OCI-LY3 (cell line): ENCODE measurements at regions not wholly inside any gene's neighbourhood (a gene's known extent, or its start where the extent isn't known, plus 50 kb on each side); places are given as distances from the start of the nearest gene placed in this dataset.

Experiments used
- H2AFZ ChIP-seq: fragments of 200-600, 300-600 bp; shearing (Covaris generic); 2 replicates; pipeline ENCODE4 v1.6.0; 2014; ENCODE audit warnings: antibody characterized with exemption, low read depth, low read length
- H3K27ac ChIP-seq: fragments of 200-600, 300-600 bp; sonication (generic); 2 replicates; pipeline ENCODE4 v1.5.1; 2014; ENCODE audit warnings: mild to moderate bottlenecking, low read length, moderate library complexity, mixed read lengths
- H3K27me3 ChIP-seq: fragments of 200-600, 300-600 bp; sonication (generic); 2 replicates; pipeline ENCODE4 v1.6.1; 2014; ENCODE audit warnings: low read depth, low read length, mixed read lengths
- H3K36me3 ChIP-seq: fragments of 200-600, 300-600 bp; sonication (generic); replicated peaks from 2 replicates; pipeline ENCODE3; 2014; ENCODE audit warnings: low read depth, low read length, mixed read lengths
- H3K4me1 ChIP-seq: fragments of 300-600, 200-600 bp; sonication (generic); 2 replicates; pipeline ENCODE4 v1.6.1; 2014; ENCODE audit warnings: low read length, mixed read lengths
- H3K4me2 ChIP-seq: fragments of 200-600, 300-600 bp; sonication (generic); 2 replicates; pipeline ENCODE4 v1.6.1; 2014; ENCODE audit warnings: low read length, mixed read lengths
- H3K4me3 ChIP-seq: fragments of 300-600, 200-600 bp; sonication (generic); 2 replicates; pipeline ENCODE4 v1.5.1; 2014; ENCODE audit warnings: antibody characterized with exemption, mild to moderate bottlenecking, low read length, moderate library complexity
- H3K79me2 ChIP-seq: fragments of 300-600, 200-600 bp; shearing (Covaris generic); 2 replicates; pipeline ENCODE4 v1.6.1; 2014; ENCODE audit warnings: mild to moderate bottlenecking, low read length, mixed read lengths
- H3K9ac ChIP-seq: fragments of 300-600, 200-600 bp; shearing (Covaris generic); 2 replicates; pipeline ENCODE4 v1.6.0; 2014; ENCODE audit warnings: mild to moderate bottlenecking, low read length, moderate library complexity
- H3K9me3 ChIP-seq: fragments of 200-600, 300-600 bp; shearing (Covaris generic); 2 replicates; pipeline ENCODE4 v1.6.1; 2014; ENCODE audit warnings: low read length, mixed read lengths; ENCODE audit not compliant: insufficient read depth
- H4K20me1 ChIP-seq: fragments of 200-600, 300-600 bp; sonication (generic); 2 replicates; pipeline ENCODE4 v1.6.1; 2016; ENCODE audit warnings: low read length, mixed read lengths; ENCODE audit not compliant: insufficient read depth
- EZH2phosphoT487 ChIP-seq: fragments of 200-600 bp; shearing (Covaris generic); IDR thresholded peaks from 2 replicates; pipeline ENCODE4 v1.6.1; 2018; ENCODE audit warnings: antibody characterized with exemption, mixed run types, low read depth
- TF ChIP-seq, protein P1 (sequence below): fragments of 200-600, 300-600 bp; sonication (generic); IDR thresholded peaks from 2 replicates; pipeline ENCODE4 v1.5.1; 2014; ENCODE audit warnings: antibody characterized with exemption, low read length, low read depth

GRCh38 chr6:115612216-115612615 lies 448.5 kb downstream of the FRK start:
- Histone ChIP-seq H3K36me3 (no peaks in the 10 kb centered on the region), H4K20me1 (no peaks in the 10 kb centered on the region), H3K9ac (no peak overlapping the region), H3K27me3 (no peaks in the 10 kb centered on the region), H2AFZ (no peak overlapping the region), H3K79me2 (no peaks in the 10 kb centered on the region), H3K4me2 (no peak overlapping the region), H3K27ac (no peak overlapping the region), H3K4me3 (no peak overlapping the region), H3K9me3 (no peaks in the 10 kb centered on the region), H3K4me1 (no peaks in the 10 kb centered on the region)
- no peak for TF ChIP-seq EZH2phosphoT487
- TF ChIP-seq, protein P1, sequence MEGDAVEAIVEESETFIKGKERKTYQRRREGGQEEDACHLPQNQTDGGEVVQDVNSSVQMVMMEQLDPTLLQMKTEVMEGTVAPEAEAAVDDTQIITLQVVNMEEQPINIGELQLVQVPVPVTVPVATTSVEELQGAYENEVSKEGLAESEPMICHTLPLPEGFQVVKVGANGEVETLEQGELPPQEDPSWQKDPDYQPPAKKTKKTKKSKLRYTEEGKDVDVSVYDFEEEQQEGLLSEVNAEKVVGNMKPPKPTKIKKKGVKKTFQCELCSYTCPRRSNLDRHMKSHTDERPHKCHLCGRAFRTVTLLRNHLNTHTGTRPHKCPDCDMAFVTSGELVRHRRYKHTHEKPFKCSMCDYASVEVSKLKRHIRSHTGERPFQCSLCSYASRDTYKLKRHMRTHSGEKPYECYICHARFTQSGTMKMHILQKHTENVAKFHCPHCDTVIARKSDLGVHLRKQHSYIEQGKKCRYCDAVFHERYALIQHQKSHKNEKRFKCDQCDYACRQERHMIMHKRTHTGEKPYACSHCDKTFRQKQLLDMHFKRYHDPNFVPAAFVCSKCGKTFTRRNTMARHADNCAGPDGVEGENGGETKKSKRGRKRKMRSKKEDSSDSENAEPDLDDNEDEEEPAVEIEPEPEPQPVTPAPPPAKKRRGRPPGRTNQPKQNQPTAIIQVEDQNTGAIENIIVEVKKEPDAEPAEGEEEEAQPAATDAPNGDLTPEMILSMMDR: no peak

DNA sequence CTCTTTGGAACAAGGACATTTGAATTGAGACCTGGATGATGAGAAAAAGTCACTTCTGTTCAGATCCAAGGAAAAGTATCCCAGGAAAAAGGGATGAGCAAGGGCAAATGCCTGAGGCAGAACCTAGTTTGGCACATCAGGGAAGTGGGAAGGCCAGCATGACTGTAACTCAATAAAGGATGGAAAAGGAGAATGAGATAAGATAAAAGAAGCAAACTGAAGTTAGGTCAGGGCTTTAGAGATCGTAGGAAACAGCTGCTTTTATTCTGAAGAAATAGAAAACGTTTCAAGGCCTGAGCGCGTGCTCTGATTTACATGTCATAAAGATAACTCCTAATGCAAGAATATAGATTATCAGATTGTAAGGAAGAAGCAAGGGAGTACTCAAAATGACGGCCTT lies 450.0 kb downstream of the FRK start:
- Histone ChIP-seq H3K9ac (no peak overlapping the region), H4K20me1 (no peaks in the 10 kb centered on the region), H3K4me3 (no peak overlapping the region), H3K79me2 (no peaks in the 10 kb centered on the region), H3K4me2 (no peak overlapping the region), H3K27me3 (no peaks in the 10 kb centered on the region), H2AFZ (no peak overlapping the region), H3K36me3 (no peaks in the 10 kb centered on the region), H3K27ac (no peak overlapping the region), H3K4me1 (no peaks in the 10 kb centered on the region), H3K9me3 (no peaks in the 10 kb centered on the region)
- TF ChIP-seq EZH2phosphoT487: no peak
- TF ChIP-seq, protein P1: no peak

GRCh38 chr6:115609111-115609510 lies 451.6 kb downstream of the FRK start:
- Histone ChIP-seq H4K20me1 (no peaks in the 10 kb centered on the region), H3K27me3 (no peaks in the 10 kb centered on the region), H3K79me2 (no peaks in the 10 kb centered on the region), H3K4me2 (no peak overlapping the region), H3K4me1 (no peaks in the 10 kb centered on the region), H3K27ac (no peak overlapping the region), H2AFZ (no peak overlapping the region), H3K4me3 (no peak overlapping the region), H3K9ac (no peak overlapping the region), H3K9me3 (no peaks in the 10 kb centered on the region), H3K36me3 (no peaks in the 10 kb centered on the region)
- TF ChIP-seq, protein P1: no peak
- TF ChIP-seq EZH2phosphoT487: no peak

DNA sequence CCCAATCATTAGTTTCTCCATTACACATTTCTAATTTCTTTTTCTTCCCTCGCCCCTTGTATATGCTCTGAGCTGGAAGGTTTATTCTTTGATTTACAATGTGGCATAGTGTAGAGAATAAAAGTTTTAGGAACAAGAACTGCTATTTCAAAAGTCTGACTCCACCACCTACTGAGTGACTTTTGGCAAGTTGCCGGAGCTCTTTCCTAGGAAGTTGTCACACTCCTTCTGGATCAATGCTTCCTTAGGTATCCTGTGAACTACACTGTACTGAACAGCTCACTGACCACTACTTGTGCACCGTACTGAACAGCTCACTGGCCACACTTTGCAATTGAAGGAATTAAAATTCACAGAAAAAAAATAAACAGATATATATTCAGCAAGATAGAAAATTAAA lies 458.2 kb downstream of the FRK start:
- Histone ChIP-seq H3K36me3 (no peaks in the 10 kb centered on the region), H4K20me1 (no peaks in the 10 kb centered on the region), H3K4me3 (no peak overlapping the region), H3K9me3 (no peaks in the 10 kb centered on the region), H2AFZ (no peak overlapping the region), H3K27me3 (no peaks in the 10 kb centered on the region), H3K79me2 (no peaks in the 10 kb centered on the region), H3K4me1 (no peaks in the 10 kb centered on the region), H3K27ac (no peak overlapping the region), H3K4me2 (no peak overlapping the region), H3K9ac (no peak overlapping the region)
- TF ChIP-seq EZH2phosphoT487: no peak
- TF ChIP-seq, protein P1: no peak
